ENCODE measurements at regions not wholly inside any gene's neighbourhood (a gene's known extent, or its start where the extent isn't known, plus 50 kb on each side); places are given as distances from the start of the nearest gene placed in this dataset.

DNA sequence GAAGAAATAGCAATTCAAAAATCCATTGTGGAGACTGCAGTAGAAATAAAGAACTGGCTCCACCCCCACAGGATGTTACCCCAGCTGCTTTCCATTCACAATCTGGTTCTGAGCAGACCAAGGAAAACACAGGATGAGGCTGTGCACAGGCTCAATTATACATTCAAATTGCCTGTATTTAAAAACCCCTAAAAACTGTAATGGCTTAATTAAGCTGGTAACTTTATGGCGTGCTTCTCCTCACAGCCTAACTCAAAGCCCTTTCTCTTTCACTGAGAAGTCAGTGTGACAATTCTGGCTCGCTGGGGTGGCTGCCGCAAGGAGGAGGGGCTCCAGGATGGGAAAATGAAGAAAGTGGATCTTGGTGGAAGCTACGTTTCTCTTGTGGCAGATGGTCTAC lies 1191.1 kb downstream of the SORCS1 start:
- H3K4me3 ChIP-seq (replicated peaks; ENCODE audit: low read depth, low read length), result no peak overlapping the region
- TF ChIP-seq, protein P1, sequence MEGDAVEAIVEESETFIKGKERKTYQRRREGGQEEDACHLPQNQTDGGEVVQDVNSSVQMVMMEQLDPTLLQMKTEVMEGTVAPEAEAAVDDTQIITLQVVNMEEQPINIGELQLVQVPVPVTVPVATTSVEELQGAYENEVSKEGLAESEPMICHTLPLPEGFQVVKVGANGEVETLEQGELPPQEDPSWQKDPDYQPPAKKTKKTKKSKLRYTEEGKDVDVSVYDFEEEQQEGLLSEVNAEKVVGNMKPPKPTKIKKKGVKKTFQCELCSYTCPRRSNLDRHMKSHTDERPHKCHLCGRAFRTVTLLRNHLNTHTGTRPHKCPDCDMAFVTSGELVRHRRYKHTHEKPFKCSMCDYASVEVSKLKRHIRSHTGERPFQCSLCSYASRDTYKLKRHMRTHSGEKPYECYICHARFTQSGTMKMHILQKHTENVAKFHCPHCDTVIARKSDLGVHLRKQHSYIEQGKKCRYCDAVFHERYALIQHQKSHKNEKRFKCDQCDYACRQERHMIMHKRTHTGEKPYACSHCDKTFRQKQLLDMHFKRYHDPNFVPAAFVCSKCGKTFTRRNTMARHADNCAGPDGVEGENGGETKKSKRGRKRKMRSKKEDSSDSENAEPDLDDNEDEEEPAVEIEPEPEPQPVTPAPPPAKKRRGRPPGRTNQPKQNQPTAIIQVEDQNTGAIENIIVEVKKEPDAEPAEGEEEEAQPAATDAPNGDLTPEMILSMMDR (IDR thresholded peaks at IDR 0.05; ENCODE audit: low read depth, low read length, missing control alignments), result no peak
- DNase-seq (ENCODE audit: extremely low read depth, low read depth), result no peak

DNA sequence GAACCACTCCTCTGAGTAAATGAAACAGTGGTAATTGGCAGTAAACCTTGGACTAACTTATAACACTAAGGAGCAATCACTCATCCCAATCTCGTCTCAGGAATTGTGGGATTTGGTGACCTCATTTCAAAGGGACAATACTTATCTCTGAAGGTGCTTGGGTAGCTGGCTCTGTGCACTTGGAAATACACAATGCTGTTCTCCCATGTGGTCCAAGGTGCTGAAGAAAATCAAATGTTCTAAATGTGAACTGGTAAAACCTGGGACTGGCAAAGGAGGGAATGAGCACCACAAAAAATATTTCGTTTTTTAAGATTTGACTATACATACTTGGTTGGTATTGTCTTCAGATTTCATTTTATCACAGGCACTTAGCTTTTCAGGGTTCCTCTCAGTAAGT lies 1193.0 kb downstream of the SORCS1 start:
- TF ChIP-seq, protein P1 (IDR thresholded peaks at IDR 0.05; ENCODE audit: low read depth, low read length, missing control alignments), result no peak
- DNase-seq (ENCODE audit: extremely low read depth, low read depth), result no peak
- H3K4me3 ChIP-seq (replicated peaks; ENCODE audit: low read depth, low read length), result no peak overlapping the region

DNA sequence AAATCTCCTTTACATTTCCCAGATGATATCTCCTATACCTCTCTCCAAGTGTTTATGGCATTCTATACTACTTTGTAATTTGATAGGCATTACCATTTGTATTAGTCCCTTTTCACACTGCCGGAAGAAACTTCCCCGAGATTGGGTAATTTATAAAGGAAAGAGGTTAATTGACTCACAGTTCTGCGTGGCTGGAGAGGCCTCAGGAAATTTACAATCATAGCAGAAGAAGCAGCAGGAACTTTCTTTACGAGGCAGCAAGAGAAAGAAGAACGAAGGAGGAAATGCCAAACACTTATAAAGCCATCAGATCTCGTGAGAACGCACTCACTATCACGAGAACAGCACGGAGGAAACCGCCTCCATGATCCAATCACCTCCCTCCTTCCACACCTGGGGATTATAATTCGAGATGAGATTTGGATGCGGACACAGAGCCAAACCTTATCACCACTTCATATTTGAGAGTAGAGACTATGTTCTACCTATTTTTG lies 1194.6 kb downstream of the SORCS1 start:
- TF ChIP-seq, protein P1 (IDR thresholded peaks at IDR 0.05; ENCODE audit: low read depth, low read length, missing control alignments), result no peak
- DNase-seq (ENCODE audit: extremely low read depth, low read depth), result no peak
- H3K4me3 ChIP-seq (replicated peaks; ENCODE audit: low read depth, low read length), result no peak overlapping the region

DNA sequence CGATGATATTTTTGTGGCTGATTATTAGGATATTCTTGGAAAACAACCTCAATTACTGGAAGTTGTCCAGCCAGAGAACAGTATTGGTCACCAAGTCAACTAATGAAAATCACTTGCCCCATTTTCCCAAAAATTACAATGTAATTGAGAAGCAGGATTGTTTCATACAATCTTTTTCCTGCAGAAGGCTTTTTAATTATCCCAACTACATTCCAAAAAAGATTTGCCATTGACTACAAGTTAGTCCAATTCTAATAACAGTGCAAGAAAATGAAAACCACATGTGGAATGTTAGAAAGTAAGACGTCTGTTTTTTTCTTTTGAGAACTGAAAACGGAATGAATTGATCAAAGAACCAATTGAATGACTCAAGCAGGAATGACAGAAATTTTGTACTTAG lies 1195.8 kb downstream of the SORCS1 start:
- DNase-seq (ENCODE audit: extremely low read depth, low read depth), result no peak
- TF ChIP-seq, protein P1 (IDR thresholded peaks at IDR 0.05; ENCODE audit: low read depth, low read length, missing control alignments), result no peak
- no peak overlapping the region for H3K4me3 ChIP-seq (replicated peaks; ENCODE audit: low read depth, low read length)

DNA sequence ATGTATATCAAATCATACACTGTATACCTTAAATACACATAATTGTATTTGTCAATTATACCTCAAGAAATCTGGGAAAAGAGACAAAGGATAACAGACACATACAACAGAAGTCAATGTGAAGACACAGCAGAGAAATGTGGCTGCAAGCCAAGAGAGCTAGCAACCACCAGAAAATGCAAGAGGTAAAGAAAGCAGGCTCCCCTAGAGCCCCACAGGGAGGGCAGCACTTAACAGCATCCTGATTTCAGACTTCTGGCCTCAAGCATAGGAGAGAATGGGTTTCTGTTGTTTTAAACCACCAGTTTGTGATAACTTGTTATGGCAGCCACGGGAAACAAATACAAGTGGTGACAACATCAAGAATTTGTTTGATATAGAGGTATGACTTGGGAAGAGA lies 1197.2 kb downstream of the SORCS1 start:
- TF ChIP-seq, protein P1 (IDR thresholded peaks at IDR 0.05; ENCODE audit: low read depth, low read length, missing control alignments), result no peak
- DNase-seq (ENCODE audit: extremely low read depth, low read depth), result no peak
- H3K4me3 ChIP-seq (replicated peaks; ENCODE audit: low read depth, low read length), result no peak overlapping the region

DNA sequence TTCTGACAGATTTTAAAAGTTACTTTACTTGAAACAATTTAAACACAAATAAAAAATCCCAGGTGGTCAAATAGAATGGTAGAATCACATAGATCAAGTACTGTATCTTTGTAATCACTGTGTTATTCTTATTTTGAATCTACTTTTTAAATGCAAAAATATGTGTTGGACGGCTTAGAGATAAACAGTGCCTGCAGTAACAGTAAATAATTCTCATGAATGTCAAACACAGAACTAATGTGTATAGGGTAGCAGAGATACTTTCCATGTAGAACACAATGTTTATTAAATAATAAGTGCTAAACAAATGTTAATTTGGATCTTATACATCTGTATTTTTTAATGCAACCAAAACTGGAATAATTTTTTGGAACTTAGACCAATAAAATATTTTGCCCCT lies 1199.4 kb downstream of the SORCS1 start:
- DNase-seq (ENCODE audit: extremely low read depth, low read depth), result no peak
- TF ChIP-seq, protein P1 (IDR thresholded peaks at IDR 0.05; ENCODE audit: low read depth, low read length, missing control alignments), result no peak
- no peak overlapping the region for H3K4me3 ChIP-seq (replicated peaks; ENCODE audit: low read depth, low read length)

DNA sequence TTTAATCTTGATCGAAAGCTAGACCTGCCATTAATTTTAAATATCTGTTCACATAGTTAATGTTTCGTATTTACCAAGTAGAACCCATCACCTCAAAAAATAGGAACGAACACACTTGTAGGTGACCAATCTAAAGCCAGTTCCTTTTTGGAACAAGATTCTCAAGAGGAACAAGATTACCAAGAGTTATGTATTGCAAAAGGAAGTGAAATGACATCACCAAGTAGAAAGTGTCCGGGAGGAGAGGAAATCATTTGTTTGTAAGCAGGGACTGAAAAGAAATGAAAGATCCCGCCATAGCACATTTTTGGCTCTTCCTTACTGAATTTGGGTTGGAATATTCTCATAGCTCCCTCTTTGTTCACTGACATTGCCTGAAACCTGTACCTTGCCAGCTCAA lies 1200.5 kb downstream of the SORCS1 start:
- no peak overlapping the region for H3K4me3 ChIP-seq (replicated peaks; ENCODE audit: low read depth, low read length)
- TF ChIP-seq, protein P1 (IDR thresholded peaks at IDR 0.05; ENCODE audit: low read depth, low read length, missing control alignments), result no peak
- DNase-seq (ENCODE audit: extremely low read depth, low read depth), result no peak

All from HFF-Myc (cell line).